ENCODE measurements at regions not wholly inside any gene's neighbourhood (a gene's known extent, or its start where the extent isn't known, plus 50 kb on each side); places are given as distances from the start of the nearest gene placed in this dataset.
"Not testable (repeated sequence)": the region's sequence is repeated elsewhere in the genome, so short reads cannot be mapped to it uniquely, and the experiment has no call there.

DNA sequence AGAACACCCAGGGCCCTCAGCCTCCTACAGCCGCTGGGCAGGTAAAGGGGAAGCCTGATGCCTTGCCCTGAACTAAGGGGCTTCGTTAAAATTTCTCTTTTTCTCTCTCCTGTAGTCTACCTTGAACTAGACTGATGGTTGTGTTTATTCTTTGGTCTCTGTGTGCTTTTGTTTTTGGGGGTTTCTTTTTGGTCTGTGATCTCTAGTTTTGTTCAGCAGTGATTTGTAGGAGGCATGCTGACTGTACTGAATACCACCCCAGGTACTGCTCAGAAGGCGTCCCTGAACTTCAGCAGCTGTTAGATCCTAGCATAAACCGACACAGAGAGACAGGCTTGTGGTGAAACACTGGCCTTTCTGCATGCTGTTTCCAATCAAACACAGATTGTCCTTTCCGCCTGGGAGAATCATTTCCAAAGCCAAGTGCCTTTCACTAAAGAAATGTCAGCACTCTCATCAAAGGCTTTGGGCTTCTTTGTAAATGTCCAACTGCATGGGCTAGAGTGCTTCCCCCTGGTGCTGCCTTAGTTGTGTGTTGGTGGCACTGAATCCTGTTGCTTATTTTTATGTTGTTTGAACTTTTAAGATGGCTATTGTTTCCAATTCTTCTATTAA, 364.7 kb upstream of the SASH1 start:
- DNase-seq, result no peak

DNA sequence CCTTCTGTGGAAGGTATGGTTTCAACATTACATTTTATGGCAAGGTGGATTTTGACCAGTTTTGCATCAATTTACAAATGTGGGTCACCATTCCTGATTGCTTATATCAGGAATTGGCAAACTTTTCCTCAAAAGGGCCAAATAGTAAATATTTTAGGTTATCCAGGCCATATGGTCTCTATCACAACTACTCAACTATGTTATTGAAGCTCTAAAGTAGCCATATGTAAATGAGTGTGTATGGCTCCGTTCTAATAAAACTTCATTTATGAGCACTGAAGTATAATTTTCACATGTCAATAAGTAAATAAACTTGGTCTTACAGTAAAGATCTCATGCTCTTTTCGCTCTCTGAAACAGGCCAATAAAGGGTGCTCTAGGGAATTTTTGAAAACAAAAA, 362.7 kb upstream of the SASH1 start:
- no peak for DNase-seq

DNA sequence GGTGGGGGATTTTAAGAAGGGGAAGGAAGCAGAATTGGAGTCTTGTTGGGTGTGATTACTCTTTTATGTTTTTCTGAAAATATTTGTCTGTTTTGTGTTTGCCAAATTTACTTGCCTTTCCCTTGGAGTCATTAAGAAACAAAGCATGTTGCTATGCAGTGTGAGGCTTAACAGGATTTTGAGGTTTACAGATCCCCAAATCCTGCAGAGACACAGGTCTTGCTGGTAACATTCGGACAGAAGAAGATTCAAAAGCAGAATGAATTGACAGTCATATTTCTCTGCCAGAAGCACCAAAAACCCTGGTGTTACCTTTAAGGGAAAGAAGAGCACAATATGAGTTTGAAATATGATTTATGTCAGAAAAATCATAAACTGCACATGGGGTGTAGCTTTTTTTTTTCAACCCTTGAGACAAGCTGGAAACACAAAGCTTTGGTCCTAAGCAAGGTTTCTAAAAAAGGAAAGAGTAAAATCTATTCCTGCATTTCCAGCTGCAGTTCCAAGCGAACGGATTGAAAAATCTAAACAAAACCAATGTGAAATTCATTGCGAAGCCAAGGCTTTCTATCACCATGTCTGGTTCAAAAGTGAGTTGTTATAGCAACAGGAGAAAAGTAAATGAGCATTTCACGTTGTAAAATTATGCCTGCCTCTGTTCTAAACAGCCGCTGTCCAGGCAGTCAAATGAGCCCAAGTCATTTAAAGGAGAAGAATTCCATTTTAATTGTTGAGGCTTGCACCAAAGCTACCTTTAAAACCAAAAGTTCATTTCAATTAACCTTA, 358.9 kb upstream of the SASH1 start:
- no peak for DNase-seq

DNA sequence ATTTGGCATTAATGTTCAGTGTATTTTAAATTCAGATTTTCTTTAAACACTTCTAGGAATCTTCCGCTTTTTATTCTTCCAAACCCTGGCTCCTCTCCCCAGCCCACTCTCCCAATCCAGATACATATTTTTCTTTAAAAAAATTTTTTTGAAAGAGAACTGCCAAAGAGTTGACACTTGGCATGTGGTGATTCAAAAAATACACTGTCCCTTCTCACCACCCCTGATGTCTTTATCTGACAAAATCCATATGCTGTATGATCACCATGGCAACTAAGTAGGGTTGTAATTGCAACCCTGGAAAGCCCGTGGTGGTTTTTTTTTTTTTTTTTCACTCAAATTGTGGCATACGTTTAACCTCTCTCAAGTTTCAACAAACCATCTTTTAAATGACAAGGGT, 355.8 kb upstream of the SASH1 start:
- no peak for DNase-seq

DNA sequence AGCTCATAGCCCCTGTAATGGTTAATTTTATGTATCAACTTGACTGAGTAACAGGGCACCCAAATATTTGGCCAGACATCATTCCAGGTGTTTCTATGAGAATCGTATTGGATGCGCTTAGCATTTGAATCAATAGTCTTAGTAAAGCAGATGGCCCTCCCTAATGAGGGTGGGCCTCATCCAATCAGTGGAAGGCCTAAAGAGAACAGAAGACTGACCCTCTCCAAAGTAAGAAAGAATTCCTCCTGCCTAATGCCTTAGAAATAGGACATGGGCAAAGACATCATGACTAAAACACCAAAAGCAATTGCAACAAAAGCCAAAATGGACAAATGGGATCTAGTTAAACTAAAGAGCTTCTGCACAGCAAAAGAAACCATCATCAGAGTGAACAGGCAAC, 352.5 kb upstream of the SASH1 start:
- DNase-seq, result no peak

DNA sequence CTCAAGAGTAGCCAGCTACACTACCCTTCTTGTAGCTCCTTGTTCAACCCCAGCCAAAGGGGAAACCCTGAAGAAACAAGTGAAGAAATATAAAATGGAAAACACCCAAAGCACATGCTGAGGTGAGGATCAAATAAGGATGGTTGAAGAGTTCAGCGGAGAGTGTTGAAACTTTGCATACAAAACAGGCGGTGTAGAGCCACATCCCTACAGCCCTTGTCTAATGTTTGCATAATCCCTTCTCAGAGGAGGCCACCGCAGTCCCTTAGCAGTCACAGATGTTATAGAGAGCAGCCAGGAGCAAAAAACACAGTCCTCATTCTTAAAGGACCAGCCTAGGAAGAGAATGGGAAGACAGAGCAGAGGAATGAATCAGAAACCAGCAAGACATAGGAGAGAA, 350.7 kb upstream of the SASH1 start:
- no peak for DNase-seq

DNA sequence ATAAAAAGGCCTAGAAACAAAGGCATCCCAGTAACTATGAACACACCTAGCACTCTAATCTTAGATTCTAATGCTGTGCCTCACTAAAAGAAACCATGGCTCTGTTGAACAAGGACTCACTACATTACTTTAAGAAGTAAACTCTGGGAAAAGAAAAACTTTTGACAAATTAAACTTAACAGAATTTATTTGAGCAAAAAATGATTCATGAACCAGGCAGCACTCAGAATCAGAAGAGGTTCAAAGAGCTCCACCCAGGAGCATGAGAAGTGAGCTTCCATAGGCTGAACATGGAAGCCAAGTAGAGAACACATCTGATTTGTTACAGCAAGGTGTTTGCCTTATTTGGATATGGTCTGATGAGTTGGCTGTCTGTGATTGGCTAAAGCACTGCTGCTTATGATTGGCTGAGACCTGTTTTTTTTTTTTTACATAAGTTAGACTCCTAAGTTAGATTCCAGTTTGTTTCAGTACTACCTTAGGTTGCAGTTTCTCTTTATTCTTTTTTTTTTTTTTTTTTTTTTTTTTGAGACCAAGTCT, 343.6 kb upstream of the SASH1 start:
- no peak for DNase-seq

DNA sequence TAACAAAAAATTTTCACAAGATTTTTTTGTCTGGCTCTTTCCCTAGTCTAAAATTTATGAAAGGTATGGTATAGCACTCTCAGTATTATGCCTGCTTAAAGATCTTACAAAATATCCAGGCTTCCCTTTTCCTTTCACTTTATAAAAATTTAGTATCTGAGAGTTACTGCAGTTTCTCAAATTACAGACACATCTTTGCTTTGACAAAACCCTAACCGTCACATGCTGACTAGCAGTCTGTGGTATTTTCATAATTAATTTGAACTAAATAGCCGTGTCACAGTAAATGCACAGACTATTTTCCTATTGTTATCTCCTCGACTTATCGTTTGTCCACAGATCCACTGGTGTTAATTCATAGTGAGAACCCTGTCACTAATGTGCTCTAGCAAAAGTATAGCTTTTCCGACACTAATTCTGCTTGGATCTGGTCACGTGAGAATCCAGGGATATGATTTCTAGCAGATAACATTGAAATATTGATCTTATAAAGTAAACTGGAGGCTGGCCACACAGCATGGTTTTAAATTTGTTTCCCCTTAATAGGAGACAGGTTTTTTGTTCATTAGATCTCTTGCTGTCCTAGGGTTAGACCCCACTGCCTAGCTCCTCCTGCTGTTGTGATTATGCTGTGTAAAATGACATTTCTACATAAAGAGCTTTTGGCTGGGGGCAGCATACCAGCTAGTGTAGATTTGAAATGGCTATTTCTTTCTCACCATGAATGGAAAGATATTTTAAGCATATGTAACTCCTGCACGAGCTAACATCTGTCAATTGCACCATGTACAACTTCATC, 340.6 kb upstream of the SASH1 start:
- DNase-seq, result no peak

DNA sequence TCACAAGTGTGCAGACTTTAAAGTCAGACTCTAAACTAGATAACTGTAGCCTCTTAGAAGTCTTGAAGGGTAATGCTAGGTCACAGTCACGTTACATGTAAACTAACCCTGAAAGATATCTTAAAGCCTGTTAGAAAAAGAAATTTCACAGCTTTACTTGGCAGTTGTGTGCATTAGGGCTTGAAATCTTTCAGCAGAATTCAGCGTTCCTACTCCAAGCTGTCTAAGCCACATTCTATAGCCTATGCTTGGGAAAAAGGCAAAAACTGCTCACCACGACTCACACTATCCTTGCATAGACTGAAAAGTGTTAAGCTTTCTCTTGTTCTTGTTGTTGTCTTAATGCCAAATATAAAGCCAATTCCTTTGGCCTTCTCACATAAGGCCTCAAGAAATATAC, 338.0 kb upstream of the SASH1 start:
- DNase-seq, result no peak

DNA sequence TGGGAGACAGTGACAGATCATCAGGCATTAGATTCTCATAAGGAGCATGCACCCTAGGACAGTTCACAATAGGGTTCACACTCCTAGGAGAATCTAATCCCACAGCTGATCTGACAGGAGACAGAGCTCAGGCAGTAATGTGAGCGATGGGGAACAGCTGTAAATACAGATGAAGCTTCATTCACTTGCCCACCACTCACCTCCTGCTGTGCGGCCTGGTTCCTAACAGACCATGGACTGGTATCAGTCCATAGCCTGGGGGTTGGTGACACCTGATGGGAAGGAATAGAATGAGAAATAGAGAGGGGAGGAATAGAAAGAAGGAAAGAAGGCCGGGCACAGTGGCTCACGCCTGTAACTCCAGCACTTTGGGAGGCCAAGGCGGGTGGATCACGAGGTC, 336.8 kb upstream of the SASH1 start:
- no peak for DNase-seq

DNA sequence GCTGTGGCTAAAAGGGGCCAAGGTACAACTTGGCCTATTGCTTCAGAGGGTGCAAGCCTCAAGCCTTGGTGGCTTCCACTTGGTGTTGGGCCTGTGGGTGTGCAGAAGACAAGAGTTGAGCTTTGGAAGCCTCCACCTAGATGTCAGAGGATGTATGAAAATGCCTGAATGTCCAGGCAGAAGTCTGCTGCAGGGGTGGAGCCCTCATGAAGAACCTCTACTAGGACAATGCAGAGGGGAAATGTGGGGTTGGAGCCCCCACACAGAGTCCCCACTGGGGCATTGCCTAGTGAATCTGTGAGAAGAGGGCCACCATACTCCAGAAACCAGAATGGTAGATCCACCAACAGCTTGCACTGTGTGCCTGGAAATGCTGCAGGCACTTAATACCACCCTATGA, 332.1 kb upstream of the SASH1 start:
- DNase-seq, result not testable (repeated sequence)

DNA sequence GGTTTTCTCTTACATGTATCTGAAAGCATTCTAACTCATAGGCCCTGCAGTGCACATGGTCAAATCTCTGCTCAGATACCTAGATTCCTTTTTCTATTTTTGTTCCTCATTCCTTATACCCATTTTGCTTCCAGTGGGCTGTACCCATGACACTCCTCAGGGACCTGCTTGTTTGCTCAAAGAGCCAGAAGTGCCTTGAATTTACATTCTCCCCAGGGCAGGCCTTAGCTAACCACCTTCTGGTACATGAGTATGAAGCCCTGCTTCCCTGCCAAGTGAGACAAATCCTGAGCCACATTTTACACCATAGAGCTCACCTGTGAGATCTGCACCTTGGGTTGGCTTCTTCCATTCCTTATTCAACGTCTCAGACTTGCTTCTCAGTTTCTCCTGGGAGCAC, 326.6 kb upstream of the SASH1 start:
- DNase-seq, result no peak

DNA sequence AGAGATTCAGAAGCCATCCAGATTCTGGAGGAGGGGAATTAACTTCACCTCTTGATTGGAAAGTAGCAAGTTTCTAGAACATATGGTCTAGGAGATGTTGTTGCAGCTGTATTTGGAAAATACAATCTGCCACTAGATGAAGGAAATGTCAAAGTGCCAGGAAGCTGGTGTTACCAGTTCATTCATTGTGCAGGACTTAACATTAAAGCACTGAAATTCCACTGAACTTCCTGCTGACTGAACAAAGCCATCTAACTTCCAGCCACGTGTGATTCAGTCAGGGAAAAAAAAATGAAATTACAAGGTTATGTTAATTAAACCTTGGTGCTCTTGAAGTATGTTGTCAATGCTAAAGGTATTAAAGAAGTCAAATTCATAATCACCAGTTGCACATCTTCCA, 321.5 kb upstream of the SASH1 start:
- DNase-seq, result no peak

DNA sequence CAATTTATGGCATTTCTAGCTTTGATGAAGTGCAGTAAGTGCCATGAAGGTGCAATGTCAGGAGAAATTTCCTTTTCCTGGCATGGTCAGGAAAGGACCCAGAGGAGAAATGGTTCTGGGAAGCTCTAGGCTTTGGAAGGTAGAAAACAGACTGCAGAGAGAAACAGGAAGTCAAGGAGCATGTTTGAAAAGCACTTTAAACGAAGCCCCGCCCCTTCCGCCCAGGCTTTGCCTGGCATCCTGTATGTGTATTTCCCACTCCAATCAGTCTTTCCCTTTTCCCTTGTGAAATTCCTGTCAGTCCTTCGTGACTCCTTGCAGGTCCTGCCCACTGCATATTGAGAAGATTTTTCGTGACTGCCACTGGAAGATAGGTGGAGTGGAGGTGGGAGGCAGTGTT, 320.9 kb upstream of the SASH1 start:
- no peak for DNase-seq

DNA sequence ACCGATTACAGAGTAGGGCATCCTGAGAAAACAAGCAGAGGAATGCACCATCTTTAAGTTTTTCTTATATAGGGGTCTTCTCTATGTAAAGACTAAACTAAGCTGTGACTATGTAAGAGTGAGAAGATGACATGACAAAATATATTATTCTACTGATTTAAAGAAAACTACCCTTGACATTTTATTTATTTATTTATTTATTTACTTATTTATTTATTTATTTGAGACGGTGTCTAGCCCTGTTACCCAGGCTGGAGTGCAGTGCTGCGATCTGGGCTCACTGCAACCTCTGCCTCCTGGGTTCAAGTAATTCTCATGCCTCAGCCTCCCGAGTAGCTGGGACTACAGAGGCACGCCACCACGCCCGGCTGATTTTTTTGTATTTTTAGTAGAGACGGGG, 320.4 kb upstream of the SASH1 start:
- not testable (repeated sequence) for DNase-seq

DNA sequence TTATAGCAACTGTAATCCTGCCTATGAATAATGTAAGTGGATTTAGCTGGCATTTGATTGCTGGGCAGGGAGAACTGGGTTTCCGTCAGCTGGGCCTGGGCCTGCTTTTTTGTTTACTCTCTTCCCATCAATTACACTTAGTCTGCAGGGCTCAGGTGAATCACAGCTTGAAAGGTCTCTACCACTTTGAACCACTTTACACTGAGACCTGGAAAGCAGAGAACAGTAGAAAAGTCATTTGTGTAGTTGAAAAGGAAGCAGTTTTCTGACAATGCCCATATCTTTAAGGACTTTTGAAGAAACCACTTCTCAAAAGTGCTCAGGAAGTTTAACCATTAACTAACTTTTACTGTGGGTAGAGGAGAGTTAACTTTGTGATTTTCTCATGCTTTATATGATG, 315.4 kb upstream of the SASH1 start:
- no peak for DNase-seq

DNA sequence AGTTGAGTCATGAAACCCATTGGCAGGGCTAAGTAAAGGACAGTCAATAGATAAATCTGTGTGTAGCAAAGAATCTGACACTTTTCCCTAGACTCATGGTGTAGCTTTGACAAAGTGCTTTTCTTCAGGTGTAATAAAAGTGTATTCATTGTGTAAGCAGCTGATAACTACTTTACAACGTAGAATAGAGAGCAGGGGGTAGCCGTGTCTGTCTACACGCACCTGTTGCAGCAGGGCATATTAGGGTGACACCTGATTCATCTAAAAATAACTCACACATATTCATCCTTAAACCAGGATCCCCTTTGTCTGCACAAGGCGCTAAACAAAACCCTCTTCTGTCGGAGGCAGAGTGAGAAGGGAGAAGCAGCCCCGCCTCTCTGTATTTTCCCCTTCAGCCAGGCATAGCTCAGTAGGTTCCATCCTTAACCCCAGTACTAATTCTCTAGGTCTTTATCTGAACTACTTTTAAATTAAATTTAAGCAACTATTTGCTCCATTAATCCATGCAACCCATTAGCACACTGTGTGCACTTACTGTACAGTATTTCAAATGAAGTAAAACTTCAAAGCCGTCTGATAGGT, 306.7 kb upstream of the SASH1 start:
- no peak for DNase-seq

DNA sequence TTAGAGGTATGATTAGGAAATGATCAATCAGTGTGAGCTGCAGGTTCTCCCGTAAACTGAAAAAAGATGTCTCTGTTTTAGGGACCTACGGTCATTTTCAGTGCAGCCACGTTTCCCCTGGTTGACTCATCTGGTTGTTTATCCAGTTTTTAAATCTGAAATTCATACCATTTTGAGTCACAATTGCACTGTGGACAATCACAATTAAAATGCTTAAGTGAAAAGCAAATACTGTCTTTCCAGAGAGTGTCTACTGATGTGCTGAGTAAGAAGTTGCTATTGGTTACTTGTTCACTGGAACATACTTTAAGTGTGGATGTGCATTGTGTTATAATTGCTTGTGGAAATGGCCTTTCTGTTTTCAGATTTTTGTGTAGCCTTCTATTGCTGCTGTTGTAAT, 305.1 kb upstream of the SASH1 start:
- DNase-seq, result no peak

DNA sequence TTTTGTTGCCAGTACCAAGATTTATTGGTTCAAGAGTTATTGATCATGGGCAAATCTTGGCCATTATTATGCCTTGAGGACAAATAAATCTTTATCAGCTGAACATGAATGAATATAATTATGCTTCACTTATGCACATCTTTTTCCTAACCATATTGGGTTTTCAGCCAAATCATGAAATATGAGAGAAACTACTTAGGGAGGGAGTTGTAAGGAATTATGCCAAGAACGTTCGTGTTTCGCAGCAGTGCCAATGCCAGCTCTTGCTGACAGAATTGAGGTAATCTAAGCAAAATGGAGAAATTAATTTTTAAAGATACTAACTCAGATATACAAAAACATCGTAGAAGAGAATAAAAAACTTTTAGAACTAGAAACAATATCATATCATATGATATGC, 301.1 kb upstream of the SASH1 start:
- no peak for DNase-seq

DNA sequence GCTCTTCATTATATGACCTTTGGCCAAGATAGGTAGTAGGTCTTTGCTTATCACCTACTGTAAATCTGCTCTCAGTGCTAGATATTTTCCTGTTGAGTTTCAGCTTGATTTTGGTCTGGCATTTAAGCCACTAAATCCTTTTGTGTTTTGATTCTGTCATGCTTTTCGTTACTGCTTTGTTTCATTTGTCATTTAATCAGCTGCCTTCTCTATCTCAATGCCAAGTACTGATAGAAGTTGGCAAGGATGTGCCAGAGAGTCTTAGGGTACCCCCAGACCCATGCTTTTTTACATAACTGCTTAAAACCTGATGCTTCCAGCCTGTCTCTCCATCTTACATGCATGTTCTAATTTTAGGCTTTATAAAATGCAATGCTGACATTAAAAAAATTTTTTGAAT, 300.1 kb upstream of the SASH1 start:
- no peak for DNase-seq

DNA sequence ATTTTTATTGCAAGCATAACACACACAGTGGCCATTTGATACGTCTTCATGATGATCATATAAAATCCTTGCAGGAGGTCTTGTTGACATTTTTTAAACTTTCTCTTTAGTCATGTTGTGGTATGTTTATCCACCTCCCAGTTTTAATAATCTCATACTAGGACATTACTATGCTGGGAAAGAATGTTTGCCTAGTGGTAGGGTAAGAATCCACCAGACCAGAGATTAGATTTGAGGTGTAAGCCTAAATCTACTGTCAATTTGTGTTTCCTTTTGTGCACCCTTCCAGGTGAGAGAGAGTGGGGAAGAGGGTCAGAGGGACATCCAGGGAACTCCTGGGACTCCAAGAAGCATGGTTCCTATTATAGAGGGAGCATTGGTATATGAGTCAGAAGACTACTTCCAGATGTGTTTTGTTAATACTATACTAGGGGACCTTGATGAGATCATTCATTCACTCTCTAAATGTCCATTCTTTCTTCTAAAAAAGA, 298.3 kb upstream of the SASH1 start:
- no peak for DNase-seq

DNA sequence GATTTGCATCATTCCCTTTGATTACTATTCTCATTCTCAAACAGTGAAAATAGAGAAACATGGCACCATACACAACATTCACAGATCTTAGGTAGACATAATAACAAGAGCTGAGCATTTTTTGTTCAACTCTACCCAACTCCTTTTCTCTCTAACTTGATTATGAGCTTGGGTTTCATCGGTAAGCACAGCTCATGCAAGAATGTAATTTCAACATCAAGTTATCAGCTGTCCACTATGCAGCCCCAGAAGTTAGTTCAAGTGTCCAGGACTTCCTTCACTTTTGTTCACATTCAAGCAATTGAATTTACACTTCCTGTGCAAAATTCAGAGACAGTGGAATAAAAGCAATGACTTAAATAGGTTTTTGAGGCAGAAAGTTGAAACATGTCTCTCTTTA, 297.7 kb upstream of the SASH1 start:
- no peak for DNase-seq

DNA sequence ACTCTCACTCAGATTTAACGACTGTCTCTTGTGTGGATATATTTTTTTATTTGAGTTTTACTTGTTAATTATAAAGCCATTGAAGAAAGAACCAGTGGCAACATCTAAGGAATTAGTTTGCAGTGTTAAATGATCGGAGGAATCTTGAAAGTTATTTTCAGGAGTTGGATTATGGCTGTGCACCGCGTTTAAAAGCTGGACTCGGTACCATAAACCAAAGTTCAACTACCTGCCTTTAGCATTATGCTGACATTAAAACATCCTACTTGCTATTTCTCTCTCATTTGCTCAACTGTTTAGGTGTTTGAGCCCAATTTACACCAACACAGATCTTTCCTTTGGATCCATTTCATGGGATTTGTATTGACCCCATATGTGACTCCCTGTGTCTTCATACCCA, 289.4 kb upstream of the SASH1 start:
- no peak for DNase-seq

All from right kidney (tissue), 1 donor.